HepG2 (cell line): ENCODE measurements at regions not wholly inside any gene's neighbourhood (a gene's known extent, or its start where the extent isn't known, plus 50 kb on each side); places are given as distances from the start of the nearest gene placed in this dataset.

Experiments
- ATAC-seq: fragments of 200-7000 bp; cut with Tn5 transposase; 3 replicates; pipeline ENCODE4 v1.9.1; 2020; ENCODE audit warnings: mild to moderate bottlenecking, moderate library complexity
- BruUV-seq: library from RNA; stranded (reverse); fragments of 400-500 nt; replicated peaks from 2 replicates; lab custom pipeline; 2021; lab: Mats Ljungman, UMichigan
- CTCF ChIA-PET: fragments of 300-600 bp; formaldehyde crosslinking; extraction: SDS; loops from one replicate; lab custom pipeline; 2021; ENCODE audit warnings: low total read pairs, inconsistent platforms, low intra/inter-chr PET ratio; lab: Yijun Ruan, JAX
- POLR2A ChIA-PET: fragments of 350-600 bp; sonication (Branson Sonifier 250); formaldehyde crosslinking; loops from one replicate; lab custom pipeline; 2020; ENCODE audit warnings: antibody characterized with exemption, inconsistent platforms; lab: Yijun Ruan, JAX
- DNase-seq: peaks from one replicate; pipeline ENCODE4 v3.0.0-alpha.2; 2015; ENCODE audit warnings: low spot score
- FAIRE-seq: peaks from 3 replicates; lab custom pipeline; 2011; peaks lifted over from hg19 to GRCh38; lab: Jason Lieb, UNC
- H2AFZ ChIP-seq: one replicate; pipeline ENCODE4 v1.6.1; 2011; ENCODE audit warnings: low read length, inconsistent platforms
- H3K27ac ChIP-seq: fragments of 300-600 bp; 3 replicates; pipeline ENCODE4 v1.8.0; 2011; ENCODE audit warnings: mixed run types, mild to moderate bottlenecking, mixed read lengths, low read length, inconsistent platforms; ENCODE audit not compliant: insufficient read depth; ENCODE audit errors: extremely low read length
- H3K27me3 ChIP-seq, 2 experiments: fragments of 200-600 bp in 1 of 2; 2 replicates in 1 of 2; 3 replicates in 1 of 2; pipeline versions ENCODE4 v1.6.0 to v1.8.0; 2011; ENCODE audit warnings: low read length in 2 of 2, mild to moderate bottlenecking in 2 of 2, moderate library complexity in 2 of 2, inconsistent platforms in 1 of 2; ENCODE audit not compliant: insufficient read depth in 2 of 2, control insufficient read depth in 1 of 2
- H3K36me3 ChIP-seq, 2 experiments: fragments of 200-600 bp in 1 of 2; replicated peaks in 1 of 2; 2 replicates in 1 of 2; 3 replicates in 1 of 2; pipeline versions ENCODE4 v1.5.1 to v1.8.0; 2011; ENCODE audit warnings: low read length in 2 of 2, inconsistent platforms in 1 of 2; ENCODE audit not compliant: insufficient read depth in 2 of 2, control insufficient read depth in 1 of 2
- H3K4me1 ChIP-seq: 2 replicates; pipeline ENCODE4 v1.5.1; 2012; ENCODE audit warnings: low read length, inconsistent platforms; ENCODE audit not compliant: insufficient read depth
- H3K4me2 ChIP-seq: 2 replicates; pipeline ENCODE4 v1.6.0; 2011; ENCODE audit warnings: low read depth, low read length, inconsistent platforms
- H3K4me3 ChIP-seq, 3 experiments: fragments of 200-600 bp in 1 of 3; sonication (generic), shearing (Covaris generic) in 1 of 3; replicated peaks in 1 of 3; 2 replicates each; pipeline ENCODE4 v1.5.1; 2011 to 2016; ENCODE audit warnings: low read length in 3 of 3, inconsistent platforms in 2 of 3, low read depth in 2 of 3, mild to moderate bottlenecking in 2 of 3, control low read depth in 1 of 3, mixed read lengths in 1 of 3; ENCODE audit not compliant: insufficient read depth in 1 of 3
- H3K79me2 ChIP-seq: one replicate; pipeline ENCODE4 v1.6.1; 2011; ENCODE audit warnings: low read length, inconsistent platforms; ENCODE audit not compliant: insufficient read depth
- H3K9ac ChIP-seq: 2 replicates; pipeline ENCODE4 v1.6.0; 2011; ENCODE audit warnings: mild to moderate bottlenecking, low read depth, low read length, inconsistent platforms; ENCODE audit not compliant: insufficient read depth
- H3K9me3 ChIP-seq: 2 replicates; pipeline ENCODE4 v1.5.1; 2012; ENCODE audit warnings: mild to moderate bottlenecking, low read length
- H4K20me1 ChIP-seq: 2 replicates; pipeline ENCODE4 v1.6.0; 2011; ENCODE audit warnings: inconsistent platforms, mild to moderate bottlenecking, low read length, moderate library complexity; ENCODE audit not compliant: insufficient read depth
- ARID5B ChIP-seq: IDR thresholded peaks from 2 replicates; pipeline ENCODE4 v1.4.0; 2020; ENCODE audit warnings: mild to moderate bottlenecking, missing genetic modification reagents
- CCAR2 ChIP-seq: fragments of 200-400 bp; formaldehyde crosslinking; optimal IDR thresholded peaks from 2 replicates; pipeline ENCODE3; 2018; ENCODE audit warnings: low read depth, mild to moderate bottlenecking, low read length, moderate library complexity
- IKZF5 ChIP-seq: IDR thresholded peaks from 2 replicates; pipeline ENCODE4 v1.6.1; 2018; ENCODE audit warnings: missing genetic modification reagents, mild to moderate bottlenecking, missing compliant biosample characterization
- JUNB ChIP-seq: sonication (generic); formaldehyde crosslinking; IDR thresholded peaks from 2 replicates; pipeline ENCODE4 v1.8.0; 2022; ENCODE audit warnings: missing genetic modification reagents, mild to moderate bottlenecking, borderline replicate concordance
- KDM2A ChIP-seq: sonication (generic); formaldehyde crosslinking; IDR thresholded peaks from 2 replicates; pipeline ENCODE4 v1.4.0; 2020; ENCODE audit warnings: low read depth, missing genetic modification reagents, borderline replicate concordance
- MAFK ChIP-seq, 2 experiments: IDR thresholded peaks in 1 of 2; conservative IDR thresholded peaks in 1 of 2; 2 replicates each; pipeline ENCODE4 v1.6.1; 2011; ENCODE audit warnings: improper control_type of control experiment in 2 of 2, low read length in 2 of 2
- MIER2 ChIP-seq: IDR thresholded peaks from 2 replicates; pipeline ENCODE4 v1.6.1; 2016; ENCODE audit warnings: missing biosample characterization, missing genetic modification reagents
- MTF2 ChIP-seq: sonication (generic); formaldehyde crosslinking; IDR thresholded peaks from 2 replicates; pipeline ENCODE4 v1.5.0; 2020; ENCODE audit warnings: missing genetic modification reagents, borderline replicate concordance
- NCOA2 ChIP-seq: sonication (generic); formaldehyde crosslinking; IDR thresholded peaks from 2 replicates; pipeline ENCODE4 v1.8.0; 2022; ENCODE audit warnings: inconsistent platforms
- PHF20 ChIP-seq: sonication (generic); formaldehyde crosslinking; IDR thresholded peaks from 2 replicates; pipeline ENCODE4 v1.5.0; 2020; ENCODE audit warnings: mild to moderate bottlenecking, missing genetic modification reagents
- SIN3A ChIP-seq: IDR thresholded peaks from 2 replicates; pipeline ENCODE4 v1.6.1; 2011; ENCODE audit warnings: low read depth, mild to moderate bottlenecking, control low read depth, low read length, borderline replicate concordance
- ZBTB25 ChIP-seq: IDR thresholded peaks from 2 replicates; pipeline ENCODE4 v1.6.1; 2018; ENCODE audit warnings: missing genetic modification reagents
- ZBTB8A ChIP-seq: sonication (generic); formaldehyde crosslinking; IDR thresholded peaks from 2 replicates; pipeline ENCODE4 v1.4.0; 2020; ENCODE audit warnings: mild to moderate bottlenecking, low read depth, missing genetic modification reagents, borderline replicate concordance
- ZKSCAN8 ChIP-seq: IDR thresholded peaks from 2 replicates; pipeline ENCODE4 v1.6.1; 2016; ENCODE audit warnings: borderline replicate concordance, missing genetic modification reagents, missing compliant biosample characterization
- ZNF143 ChIP-seq: sonication (generic); formaldehyde crosslinking; IDR thresholded peaks from 2 replicates; pipeline ENCODE4 v1.4.0; 2020; ENCODE audit warnings: missing genetic modification reagents
- ZNF274 ChIP-seq: sonication (generic); formaldehyde crosslinking; IDR thresholded peaks from 2 replicates; pipeline ENCODE4 v1.5.1; 2020; ENCODE audit warnings: mild to moderate bottlenecking, missing genetic modification reagents
- ZNF619 ChIP-seq: sonication (generic); formaldehyde crosslinking; IDR thresholded peaks from 2 replicates; pipeline ENCODE4 v1.4.0; 2020; ENCODE audit warnings: mild to moderate bottlenecking, missing genetic modification reagents
- WGBS: methylation state at CpG from one replicate; pipeline ENCODE4 v1.1.6; 2017; ENCODE audit warnings: low lambda C conversion rate; 5-methylcytosine and 5-hydroxymethylcytosine counted together
- in situ Hi-C: cut with HindIII; loops from 2 replicates; pipeline ENCODE4 v1.10.0; 2017; ENCODE audit warnings: low pct_unique_long_range_greater_than_20kb; ENCODE audit not compliant: extremely low pct_ligation_motif_present
- intact Hi-C: fragments of 100-400 bp; cut with micrococcal nuclease; formaldehyde crosslinking; loops from one replicate; pipeline ENCODE4 v1.10.0; 2022; ENCODE audit not compliant: unreplicated experiment
- TF ChIP-seq, protein P1 (sequence below): sonication (generic); formaldehyde crosslinking; IDR thresholded peaks from 2 replicates; pipeline ENCODE4 v1.5.1; 2020; ENCODE audit warnings: mild to moderate bottlenecking, missing genetic modification reagents, borderline replicate concordance

DNA sequence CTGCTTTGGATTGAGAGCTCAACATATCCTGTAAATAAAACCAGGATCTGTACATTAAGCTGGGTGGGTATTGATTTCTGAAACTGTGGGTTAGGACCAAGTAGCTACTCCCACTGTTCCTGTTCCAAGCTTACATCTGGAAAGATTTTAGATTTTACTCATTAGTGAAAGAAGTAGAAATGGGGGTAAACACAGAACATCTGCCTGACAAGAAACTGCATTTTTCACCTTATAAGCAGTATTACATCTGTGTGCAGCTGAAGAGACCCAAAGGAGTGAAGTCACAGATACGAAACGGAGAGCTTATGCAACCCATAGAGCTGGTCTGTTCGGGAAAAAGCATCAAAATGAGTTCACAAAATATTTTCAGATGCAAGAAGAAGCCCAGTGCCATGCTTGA, 235.2 kb downstream of the SLITRK5 start (continued):
- TF ChIP-seq MTF2 (no peak), ZKSCAN8 (no peak), SIN3A (no peak)

DNA sequence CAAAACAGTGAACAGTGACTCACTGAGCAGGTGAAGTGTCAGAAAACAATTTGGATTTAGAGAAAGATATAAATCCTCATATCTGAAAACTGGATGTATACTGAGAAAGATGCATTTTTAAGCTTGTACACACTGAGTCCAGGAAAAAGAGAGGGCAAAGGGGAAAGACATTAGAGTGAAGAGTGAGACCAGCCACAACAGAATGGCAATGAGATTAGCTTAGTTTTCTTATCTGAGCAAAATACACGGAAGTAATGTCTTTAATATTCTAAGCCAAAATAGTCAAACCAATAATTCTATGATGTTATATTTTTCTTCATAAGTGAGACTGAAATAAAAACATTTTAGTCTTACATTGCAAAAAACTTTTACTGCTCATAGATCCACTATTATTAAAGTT, 236.0 kb downstream of the SLITRK5 start:
- no TSS peak for BruUV-seq
- no peaks in the 10 kb centered on the region for H3K9me3 ChIP-seq
- H3K36me3 ChIP-seq, result no peaks in the 10 kb centered on the region
- H3K4me3 ChIP-seq, result no peak overlapping the region
- H3K79me2 ChIP-seq, result no peaks in the 10 kb centered on the region
- H2AFZ ChIP-seq, result no peak overlapping the region
- in situ Hi-C loops (no loop called here), intact Hi-C loops (no loop called here)
- H3K9ac ChIP-seq, result no peak overlapping the region
- no peaks in the 10 kb centered on the region for H3K4me1 ChIP-seq
- no peak overlapping the region for H3K4me2 ChIP-seq
- no peak for TF ChIP-seq MIER2 (CRISPR knock-in tag)
- no peak for TF ChIP-seq KDM2A
- no peak for TF ChIP-seq IKZF5 (CRISPR knock-in tag)
- no peak for TF ChIP-seq JUNB (CRISPR knock-in tag)
- no peak for TF ChIP-seq NCOA2 (CRISPR knock-in tag)
- TF ChIP-seq, protein P1, sequence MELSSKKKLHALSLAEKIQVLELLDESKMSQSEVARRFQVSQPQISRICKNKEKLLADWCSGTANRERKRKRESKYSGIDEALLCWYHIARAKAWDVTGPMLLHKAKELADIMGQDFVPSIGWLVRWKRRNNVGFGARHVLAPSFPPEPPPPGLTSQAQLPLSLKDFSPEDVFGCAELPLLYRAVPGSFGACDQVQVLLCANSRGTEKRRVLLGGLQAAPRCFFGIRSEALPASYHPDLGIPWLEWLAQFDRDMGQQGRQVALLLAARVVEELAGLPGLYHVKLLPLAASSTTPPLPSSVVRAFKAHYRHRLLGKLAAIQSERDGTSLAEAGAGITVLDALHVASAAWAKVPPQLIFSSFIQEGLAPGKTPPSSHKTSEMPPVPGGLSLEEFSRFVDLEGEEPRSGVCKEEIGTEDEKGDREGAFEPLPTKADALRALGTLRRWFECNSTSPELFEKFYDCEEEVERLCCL (CRISPR knock-in tag), result no peak
- no peak for TF ChIP-seq ARID5B (CRISPR knock-in tag)
- TF ChIP-seq ZNF274 (CRISPR knock-in tag), result no peak
- TF ChIP-seq ZNF143 (CRISPR knock-in tag), result no peak
- no peak for TF ChIP-seq CCAR2
- no peak for TF ChIP-seq MAFK (conservative IDR thresholded peaks at IDR 0.05 in 1 of 2, IDR thresholded peaks at IDR 0.05 in 1 of 2; ENCODE audit: low read length in 2 of 2)
- no peak for TF ChIP-seq ZNF619
- no peak for TF ChIP-seq ZBTB8A (CRISPR knock-in tag)
- TF ChIP-seq PHF20 (CRISPR knock-in tag), result no peak
- TF ChIP-seq ZBTB25, result no peak
- FAIRE-seq (no peak), ATAC-seq (no peak), DNase-seq (no peak)
- POLR2A ChIA-PET, result no interaction called here
- no peak overlapping the region for H3K27ac ChIP-seq
- no peaks in the 10 kb centered on the region for H4K20me1 ChIP-seq
- WGBS, result 0% methylated on average over 1 of the region's 1 CpG
- CTCF ChIA-PET, result no interaction called here
- no peaks in the 10 kb centered on the region for H3K27me3 ChIP-seq
